ENCODE measurements at regions not wholly inside any gene's neighbourhood (a gene's known extent, or its start where the extent isn't known, plus 50 kb on each side); places are given as distances from the start of the nearest gene placed in this dataset.

- TF ChIP-seq, protein P1, sequence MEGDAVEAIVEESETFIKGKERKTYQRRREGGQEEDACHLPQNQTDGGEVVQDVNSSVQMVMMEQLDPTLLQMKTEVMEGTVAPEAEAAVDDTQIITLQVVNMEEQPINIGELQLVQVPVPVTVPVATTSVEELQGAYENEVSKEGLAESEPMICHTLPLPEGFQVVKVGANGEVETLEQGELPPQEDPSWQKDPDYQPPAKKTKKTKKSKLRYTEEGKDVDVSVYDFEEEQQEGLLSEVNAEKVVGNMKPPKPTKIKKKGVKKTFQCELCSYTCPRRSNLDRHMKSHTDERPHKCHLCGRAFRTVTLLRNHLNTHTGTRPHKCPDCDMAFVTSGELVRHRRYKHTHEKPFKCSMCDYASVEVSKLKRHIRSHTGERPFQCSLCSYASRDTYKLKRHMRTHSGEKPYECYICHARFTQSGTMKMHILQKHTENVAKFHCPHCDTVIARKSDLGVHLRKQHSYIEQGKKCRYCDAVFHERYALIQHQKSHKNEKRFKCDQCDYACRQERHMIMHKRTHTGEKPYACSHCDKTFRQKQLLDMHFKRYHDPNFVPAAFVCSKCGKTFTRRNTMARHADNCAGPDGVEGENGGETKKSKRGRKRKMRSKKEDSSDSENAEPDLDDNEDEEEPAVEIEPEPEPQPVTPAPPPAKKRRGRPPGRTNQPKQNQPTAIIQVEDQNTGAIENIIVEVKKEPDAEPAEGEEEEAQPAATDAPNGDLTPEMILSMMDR (IDR thresholded peaks at IDR 0.05; ENCODE audit: insufficient read depth, low read depth, low read length) = no peak
- no peak for TF ChIP-seq EZH2 (IDR thresholded peaks at IDR 0.05; ENCODE audit: insufficient read depth, low read length)
Measured at GRCh38 chr3:4069796-4070195, 233.4 kb upstream of the SETMAR start.

Measured in astrocyte (in vitro differentiated cells and primary cell).